Vagina (tissue), 2 donors: ENCODE measurements at regions not wholly inside any gene's neighbourhood (a gene's known extent, or its start where the extent isn't known, plus 50 kb on each side); places are given as distances from the start of the nearest gene placed in this dataset.

Experiments
- DNase-seq, 2 donors: peaks; one replicate each; pipeline ENCODE4 v3.0.0-alpha.2; 2017; ENCODE audit errors: extremely low spot score in 2 of 2
- H3K27ac ChIP-seq: fragments of 200-600 bp; sonication (generic); one replicate; pipeline ENCODE4 v1.5.1; 2019
- H3K27me3 ChIP-seq: fragments of 200-600 bp; sonication (generic); one replicate; pipeline ENCODE4 v1.5.1; 2019
- H3K36me3 ChIP-seq, 2 donors: fragments of 200-600 bp; sonication (generic); one replicate each; pipeline ENCODE4 v1.5.1; 2017 to 2019
- H3K4me1 ChIP-seq: fragments of 200-600 bp; sonication (generic); one replicate; pipeline ENCODE4 v1.5.1; 2019
- H3K4me3 ChIP-seq, 2 donors: fragments of 200-600 bp; sonication (generic); 1 replicate in 1 of 2; 2 replicates in 1 of 2; pipeline ENCODE4 v1.5.1; 2016 to 2019
- H3K9me3 ChIP-seq: fragments of 200-600 bp; sonication (generic); one replicate; pipeline ENCODE4 v1.5.1; 2019
- POLR2A ChIP-seq, 2 donors: fragments of 450-650 bp; IDR thresholded peaks; one replicate each; pipeline ENCODE4 v1.6.1; 2017; ENCODE audit warnings: antibody characterized with exemption in 2 of 2, mild to moderate bottlenecking in 2 of 2, moderate library complexity in 2 of 2
- POLR2AphosphoS5 ChIP-seq, 2 donors: sonication (generic); formaldehyde crosslinking; IDR thresholded peaks; one replicate each; pipeline ENCODE4 v1.9.0; 2017; ENCODE audit warnings: antibody characterized with exemption in 2 of 2, mild to moderate bottlenecking in 2 of 2, low read depth in 1 of 2; ENCODE audit not compliant: insufficient read depth in 1 of 2
- intact Hi-C: fragments of 100-400 bp; cut with DNase I; formaldehyde crosslinking; loops from one replicate; pipeline ENCODE4 v1.15.1; 2023
- TF ChIP-seq, protein P1 (sequence below), 3 experiments: fragments of 450-650 bp in 2 of 3; fragments of 200-600 bp in 1 of 3; sonication (generic) in 1 of 3; IDR thresholded peaks; one replicate each; pipeline ENCODE4 v1.5.1; 2017 to 2019; ENCODE audit warnings: antibody characterized with exemption in 3 of 3, mild to moderate bottlenecking in 2 of 3, moderate library complexity in 2 of 3

DNA sequence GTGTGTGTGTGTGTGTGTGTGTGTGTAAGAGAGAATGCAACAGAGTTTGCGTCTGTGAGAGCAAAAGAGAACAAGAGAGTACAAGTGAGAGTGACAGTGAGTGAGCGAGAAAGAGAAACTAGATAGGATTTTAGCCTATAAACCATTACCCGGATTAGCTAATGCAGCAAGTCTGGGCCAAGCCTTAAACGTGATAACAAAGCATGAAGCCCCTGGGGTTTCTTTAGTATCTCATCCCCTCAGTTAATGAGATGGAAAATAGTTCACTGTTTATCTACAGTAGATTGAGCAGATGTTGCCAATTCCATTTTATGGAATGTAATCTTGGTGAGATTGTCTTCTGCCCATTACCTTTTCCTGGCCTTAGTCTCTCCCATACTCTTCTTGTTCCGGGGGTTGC is 114.5 kb downstream of the MAT2B start:
- TF ChIP-seq POLR2A (IDR thresholded peaks at IDR 0.05) (no peak), POLR2AphosphoS5 (IDR thresholded peaks at IDR 0.05; ENCODE audit: insufficient read depth in 1 of 2, low read depth in 1 of 2) (no peak)
- TF ChIP-seq, protein P1, sequence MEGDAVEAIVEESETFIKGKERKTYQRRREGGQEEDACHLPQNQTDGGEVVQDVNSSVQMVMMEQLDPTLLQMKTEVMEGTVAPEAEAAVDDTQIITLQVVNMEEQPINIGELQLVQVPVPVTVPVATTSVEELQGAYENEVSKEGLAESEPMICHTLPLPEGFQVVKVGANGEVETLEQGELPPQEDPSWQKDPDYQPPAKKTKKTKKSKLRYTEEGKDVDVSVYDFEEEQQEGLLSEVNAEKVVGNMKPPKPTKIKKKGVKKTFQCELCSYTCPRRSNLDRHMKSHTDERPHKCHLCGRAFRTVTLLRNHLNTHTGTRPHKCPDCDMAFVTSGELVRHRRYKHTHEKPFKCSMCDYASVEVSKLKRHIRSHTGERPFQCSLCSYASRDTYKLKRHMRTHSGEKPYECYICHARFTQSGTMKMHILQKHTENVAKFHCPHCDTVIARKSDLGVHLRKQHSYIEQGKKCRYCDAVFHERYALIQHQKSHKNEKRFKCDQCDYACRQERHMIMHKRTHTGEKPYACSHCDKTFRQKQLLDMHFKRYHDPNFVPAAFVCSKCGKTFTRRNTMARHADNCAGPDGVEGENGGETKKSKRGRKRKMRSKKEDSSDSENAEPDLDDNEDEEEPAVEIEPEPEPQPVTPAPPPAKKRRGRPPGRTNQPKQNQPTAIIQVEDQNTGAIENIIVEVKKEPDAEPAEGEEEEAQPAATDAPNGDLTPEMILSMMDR (IDR thresholded peaks at IDR 0.05): no peak
- H3K27me3 ChIP-seq: no peaks in the 10 kb centered on the region
- no peak for DNase-seq
- no peak overlapping the region for H3K4me3 ChIP-seq
- H3K9me3 ChIP-seq: no peaks in the 10 kb centered on the region
- intact Hi-C loops: no loop called here
- no peaks in the 10 kb centered on the region for H3K36me3 ChIP-seq
- no peaks in the 10 kb centered on the region for H3K4me1 ChIP-seq
- no peak overlapping the region for H3K27ac ChIP-seq

DNA sequence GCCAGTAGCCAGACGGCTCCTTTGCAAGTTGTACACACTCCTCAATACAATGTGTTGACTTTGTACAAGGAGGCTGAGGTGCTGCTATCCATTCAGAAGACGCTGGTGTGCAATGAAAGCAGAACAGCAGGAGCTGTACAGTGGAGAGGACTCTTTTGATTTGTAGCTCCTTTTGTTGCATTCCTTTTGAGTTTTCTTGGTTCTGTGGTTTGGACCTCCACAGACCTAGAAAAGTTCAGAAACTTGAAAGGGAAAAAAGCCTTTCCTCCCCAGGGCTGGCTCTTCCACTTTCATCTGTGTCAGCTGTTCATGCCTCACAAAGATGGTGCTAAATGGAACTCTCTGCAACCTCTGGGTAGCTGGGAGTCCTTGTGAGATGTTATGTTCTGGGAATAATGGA is 117.4 kb downstream of the MAT2B start:
- no peak for DNase-seq
- TF ChIP-seq POLR2AphosphoS5 (IDR thresholded peaks at IDR 0.05; ENCODE audit: insufficient read depth in 1 of 2, low read depth in 1 of 2) (no peak), POLR2A (IDR thresholded peaks at IDR 0.05) (no peak)
- Histone ChIP-seq H3K27ac (no peak overlapping the region), H3K27me3 (no peaks in the 10 kb centered on the region), H3K4me3 (no peak overlapping the region), H3K9me3 (no peaks in the 10 kb centered on the region), H3K36me3 (no peaks in the 10 kb centered on the region), H3K4me1 (no peaks in the 10 kb centered on the region)
- intact Hi-C loops: no loop called here

DNA sequence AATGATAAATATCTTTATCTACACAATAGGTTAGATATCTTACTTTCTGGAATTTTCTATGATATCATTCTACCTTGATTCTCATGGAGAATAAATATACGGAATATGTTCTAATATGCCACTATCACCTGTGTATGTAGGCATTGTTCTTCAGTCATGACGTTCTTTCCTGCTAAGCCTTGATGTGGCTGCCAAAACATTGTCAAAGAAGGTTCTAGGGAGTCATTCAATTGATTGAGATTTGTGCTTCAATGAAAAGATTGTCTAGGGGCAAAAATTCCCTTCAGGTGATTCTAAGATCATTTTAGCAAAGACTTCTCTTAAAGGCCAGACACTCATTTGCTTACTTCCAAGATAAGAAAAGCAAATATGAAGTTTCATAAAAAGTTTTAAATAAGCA is 118.1 kb downstream of the MAT2B start:
- Histone ChIP-seq H3K27ac (no peak overlapping the region), H3K9me3 (no peaks in the 10 kb centered on the region), H3K4me3 (no peak overlapping the region), H3K4me1 (no peaks in the 10 kb centered on the region), H3K36me3 (no peaks in the 10 kb centered on the region), H3K27me3 (no peaks in the 10 kb centered on the region)
- intact Hi-C loops: no loop called here
- no peak for DNase-seq
- TF ChIP-seq POLR2A (IDR thresholded peaks at IDR 0.05): no peak
- TF ChIP-seq, protein P1 (IDR thresholded peaks at IDR 0.05): no peak
- no peak for TF ChIP-seq POLR2AphosphoS5 (IDR thresholded peaks at IDR 0.05; ENCODE audit: insufficient read depth in 1 of 2, low read depth in 1 of 2)

DNA sequence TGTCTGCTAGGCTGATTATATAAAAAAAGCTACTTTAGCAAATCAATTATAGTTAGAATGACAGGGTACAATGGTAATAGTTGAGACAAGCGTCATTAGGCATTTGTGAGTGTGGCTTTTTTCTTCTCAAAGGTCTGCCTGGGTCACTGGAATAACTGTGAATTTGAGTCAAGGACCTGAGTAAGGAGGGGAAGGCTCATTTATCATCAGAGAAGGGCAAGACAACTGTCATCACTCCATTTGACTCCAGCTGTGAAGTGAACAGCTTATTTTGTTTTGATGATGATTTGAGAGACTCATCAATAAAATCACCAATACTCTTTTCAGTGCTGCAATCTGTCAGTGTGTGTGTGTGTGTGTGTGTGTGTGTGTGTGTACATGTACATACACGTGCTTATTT is 118.6 kb downstream of the MAT2B start:
- no peaks in the 10 kb centered on the region for H3K27me3 ChIP-seq
- no peaks in the 10 kb centered on the region for H3K4me1 ChIP-seq
- H3K9me3 ChIP-seq: no peaks in the 10 kb centered on the region
- H3K36me3 ChIP-seq: no peaks in the 10 kb centered on the region
- no peak overlapping the region for H3K4me3 ChIP-seq
- no peak for DNase-seq
- no peak overlapping the region for H3K27ac ChIP-seq
- no peak for TF ChIP-seq POLR2AphosphoS5 (IDR thresholded peaks at IDR 0.05; ENCODE audit: insufficient read depth in 1 of 2, low read depth in 1 of 2)
- TF ChIP-seq POLR2A (IDR thresholded peaks at IDR 0.05): no peak
- TF ChIP-seq, protein P1 (IDR thresholded peaks at IDR 0.05): no peak
- intact Hi-C loops: no loop called here

DNA sequence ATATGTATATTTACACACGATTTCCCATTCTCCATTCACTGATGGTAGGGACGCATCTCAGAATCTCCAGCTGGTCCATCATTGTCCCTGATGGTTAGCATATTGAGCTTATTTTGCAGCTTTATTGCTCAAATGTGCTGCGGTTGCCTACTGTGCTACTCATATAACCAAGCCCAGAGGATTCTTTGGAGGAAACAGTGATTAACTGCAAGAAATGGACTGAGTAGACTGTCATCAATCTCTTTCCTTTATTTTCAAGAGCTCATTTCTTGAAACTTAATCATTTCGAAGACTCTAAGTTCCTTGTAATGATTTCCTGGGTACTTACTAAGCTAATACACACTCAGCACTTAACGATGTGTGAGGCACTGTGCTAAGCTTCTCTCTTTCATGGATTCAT is 119.0 kb downstream of the MAT2B start:
- intact Hi-C loops: no loop called here
- H3K4me3 ChIP-seq: no peak overlapping the region
- TF ChIP-seq POLR2AphosphoS5 (IDR thresholded peaks at IDR 0.05; ENCODE audit: insufficient read depth in 1 of 2, low read depth in 1 of 2) (no peak), POLR2A (IDR thresholded peaks at IDR 0.05) (no peak)
- TF ChIP-seq, protein P1 (IDR thresholded peaks at IDR 0.05): no peak
- no peaks in the 10 kb centered on the region for H3K27me3 ChIP-seq
- no peaks in the 10 kb centered on the region for H3K9me3 ChIP-seq
- H3K36me3 ChIP-seq: no peaks in the 10 kb centered on the region
- DNase-seq: no peak
- H3K27ac ChIP-seq: no peak overlapping the region
- H3K4me1 ChIP-seq: no peaks in the 10 kb centered on the region
